ENCODE measurements at regions not wholly inside any gene's neighbourhood (a gene's known extent, or its start where the extent isn't known, plus 50 kb on each side); places are given as distances from the start of the nearest gene placed in this dataset.

- no peaks in the 10 kb centered on the region for H3K9me3 Mint-ChIP-seq
- H3K4me3 Mint-ChIP-seq: no peak overlapping the region
- no peak for ATAC-seq
- no peaks in the 10 kb centered on the region for H3K4me1 Mint-ChIP-seq (ENCODE audit: low read depth in 2 of 2)
- H3K27me3 Mint-ChIP-seq: peaks cover 0 to 7% of the 10 kb centered on the region in 2 donors
- no peaks in the 10 kb centered on the region for H3K36me3 Mint-ChIP-seq
- DNase-seq (ENCODE audit: low spot score): no peak
- no peak overlapping the region for H3K27ac Mint-ChIP-seq
Observed at GRCh38 chr10:44190541-44190940, 194.4 kb downstream of the CXCL12 start.

- no peak for DNase-seq (ENCODE audit: low spot score)
- ATAC-seq: peak in 1 of 2 donors; percentile 52
- no peaks in the 10 kb centered on the region for H3K4me1 Mint-ChIP-seq (ENCODE audit: low read depth in 2 of 2)
- H3K4me3 Mint-ChIP-seq: no peak overlapping the region
- H3K36me3 Mint-ChIP-seq: no peaks in the 10 kb centered on the region
- H3K27me3 Mint-ChIP-seq: peaks cover 0 to 11% of the 10 kb centered on the region in 2 donors
- H3K27ac Mint-ChIP-seq: no peak overlapping the region
- H3K9me3 Mint-ChIP-seq: no peaks in the 10 kb centered on the region
Observed at GRCh38 chr10:44186821-44187220, 198.1 kb downstream of the CXCL12 start.

- Mint-ChIP-seq H3K27me3 (peaks cover 0 to 11% of the 10 kb centered on the region in 2 donors), H3K4me3 (no peak overlapping the region), H3K27ac (no peak overlapping the region), H3K4me1 (ENCODE audit: low read depth in 2 of 2) (no peaks in the 10 kb centered on the region), H3K36me3 (no peaks in the 10 kb centered on the region), H3K9me3 (no peaks in the 10 kb centered on the region)
- no peak for ATAC-seq
- no peak for DNase-seq (ENCODE audit: low spot score)
Observed at GRCh38 chr10:44186150-44186549, 198.7 kb downstream of the CXCL12 start.

GRCh38 chr10:44185315-44185666 lies 199.6 kb downstream of the CXCL12 start:
- H3K36me3 Mint-ChIP-seq: no peaks in the 10 kb centered on the region
- DNase-seq (ENCODE audit: low spot score) (no peak), ATAC-seq (no peak)
- H3K27ac Mint-ChIP-seq: no peak overlapping the region
- H3K27me3 Mint-ChIP-seq: peaks cover 0 to 11% of the 10 kb centered on the region in 2 donors
- H3K9me3 Mint-ChIP-seq: no peaks in the 10 kb centered on the region
- no peaks in the 10 kb centered on the region for H3K4me1 Mint-ChIP-seq (ENCODE audit: low read depth in 2 of 2)
- H3K4me3 Mint-ChIP-seq: no peak overlapping the region

GRCh38 chr10:44184633-44185314 lies 200.1 kb downstream of the CXCL12 start:
- Mint-ChIP-seq H3K36me3 (no peaks in the 10 kb centered on the region), H3K9me3 (no peaks in the 10 kb centered on the region), H3K4me3 (no peak overlapping the region), H3K27ac (no peak overlapping the region), H3K27me3 (peaks cover 0 to 11% of the 10 kb centered on the region in 2 donors), H3K4me1 (ENCODE audit: low read depth in 2 of 2) (no peaks in the 10 kb centered on the region)
- ATAC-seq (peak in 1 of 2 donors; percentile 32), DNase-seq (ENCODE audit: low spot score) (no peak)

- ATAC-seq: no peak
- no peak overlapping the region for H3K4me3 Mint-ChIP-seq
- no peak for DNase-seq (ENCODE audit: low spot score)
- no peaks in the 10 kb centered on the region for H3K36me3 Mint-ChIP-seq
- no peak overlapping the region for H3K27ac Mint-ChIP-seq
- no peaks in the 10 kb centered on the region for H3K4me1 Mint-ChIP-seq (ENCODE audit: low read depth in 2 of 2)
- no peaks in the 10 kb centered on the region for H3K9me3 Mint-ChIP-seq
- peaks cover 0 to 11% of the 10 kb centered on the region in 2 donors for H3K27me3 Mint-ChIP-seq
Observed at GRCh38 chr10:44183667-44184632, 200.9 kb downstream of the CXCL12 start.

- no peaks in the 10 kb centered on the region for H3K4me1 Mint-ChIP-seq (ENCODE audit: low read depth in 2 of 2)
- no peaks in the 10 kb centered on the region for H3K9me3 Mint-ChIP-seq
- ATAC-seq (no peak), DNase-seq (ENCODE audit: low spot score) (no peak)
- H3K4me3 Mint-ChIP-seq: no peak overlapping the region
- no peaks in the 10 kb centered on the region for H3K36me3 Mint-ChIP-seq
- no peak overlapping the region for H3K27ac Mint-ChIP-seq
- H3K27me3 Mint-ChIP-seq: peaks cover 2 to 19% of the 10 kb centered on the region in 2 donors
Observed at GRCh38 chr10:44182909-44183308, 202.0 kb downstream of the CXCL12 start.

GRCh38 chr10:44180321-44181168 lies 204.4 kb downstream of the CXCL12 start:
- Mint-ChIP-seq H3K36me3 (no peaks in the 10 kb centered on the region), H3K9me3 (no peaks in the 10 kb centered on the region), H3K27me3 (peaks cover 2 to 27% of the 10 kb centered on the region in 2 donors), H3K4me3 (no peak overlapping the region), H3K4me1 (ENCODE audit: low read depth in 2 of 2) (no peaks in the 10 kb centered on the region), H3K27ac (no peak overlapping the region)
- no peak for DNase-seq (ENCODE audit: low spot score)
- no peak for ATAC-seq

GRCh38 chr10:44178856-44179255 lies 206.0 kb downstream of the CXCL12 start:
- H3K4me3 Mint-ChIP-seq: no peak overlapping the region
- ATAC-seq (no peak), DNase-seq (ENCODE audit: low spot score) (no peak)
- H3K4me1 Mint-ChIP-seq (ENCODE audit: low read depth in 2 of 2): no peaks in the 10 kb centered on the region
- no peak overlapping the region for H3K27ac Mint-ChIP-seq
- H3K27me3 Mint-ChIP-seq: peaks cover 2 to 15% of the 10 kb centered on the region in 2 donors
- H3K36me3 Mint-ChIP-seq: no peaks in the 10 kb centered on the region
- H3K9me3 Mint-ChIP-seq: no peaks in the 10 kb centered on the region

GRCh38 chr10:44178281-44178680 lies 206.6 kb downstream of the CXCL12 start:
- DNase-seq (ENCODE audit: low spot score) (no peak), ATAC-seq (no peak)
- H3K27ac Mint-ChIP-seq: no peak overlapping the region
- H3K4me3 Mint-ChIP-seq: no peak overlapping the region
- H3K9me3 Mint-ChIP-seq: no peaks in the 10 kb centered on the region
- no peaks in the 10 kb centered on the region for H3K4me1 Mint-ChIP-seq (ENCODE audit: low read depth in 2 of 2)
- peaks cover 2 to 15% of the 10 kb centered on the region in 2 donors for H3K27me3 Mint-ChIP-seq
- H3K36me3 Mint-ChIP-seq: no peaks in the 10 kb centered on the region

- DNase-seq (ENCODE audit: low spot score): no peak
- H3K4me3 Mint-ChIP-seq: no peak overlapping the region
- H3K27ac Mint-ChIP-seq: no peak overlapping the region
- H3K36me3 Mint-ChIP-seq: no peaks in the 10 kb centered on the region
- no peaks in the 10 kb centered on the region for H3K4me1 Mint-ChIP-seq (ENCODE audit: low read depth in 2 of 2)
- H3K27me3 Mint-ChIP-seq: peaks cover 2 to 15% of the 10 kb centered on the region in 2 donors
- H3K9me3 Mint-ChIP-seq: no peaks in the 10 kb centered on the region
- ATAC-seq: no peak
Observed at GRCh38 chr10:44177610-44178009, 207.3 kb downstream of the CXCL12 start.

GRCh38 chr10:44176311-44176710 lies 208.6 kb downstream of the CXCL12 start:
- Mint-ChIP-seq H3K4me3 (no peak overlapping the region), H3K4me1 (ENCODE audit: low read depth in 2 of 2) (no peaks in the 10 kb centered on the region), H3K27ac (no peak overlapping the region), H3K27me3 (peaks cover 2 to 15% of the 10 kb centered on the region in 2 donors), H3K36me3 (no peaks in the 10 kb centered on the region), H3K9me3 (no peaks in the 10 kb centered on the region)
- DNase-seq (ENCODE audit: low spot score): no peak
- no peak for ATAC-seq

GRCh38 chr10:44173608-44173894 lies 211.3 kb downstream of the CXCL12 start:
- no peaks in the 10 kb centered on the region for H3K9me3 Mint-ChIP-seq
- H3K36me3 Mint-ChIP-seq: no peaks in the 10 kb centered on the region
- ATAC-seq (no peak), DNase-seq (ENCODE audit: low spot score) (no peak)
- H3K4me1 Mint-ChIP-seq (ENCODE audit: low read depth in 2 of 2): no peaks in the 10 kb centered on the region
- H3K27me3 Mint-ChIP-seq: peaks cover 4 to 13% of the 10 kb centered on the region in 2 donors
- no peak overlapping the region for H3K4me3 Mint-ChIP-seq
- no peak overlapping the region for H3K27ac Mint-ChIP-seq

All from natural killer cell treated with Interleukin-12 subunit alpha and Interleukin-12 subunit beta and Interleukin-15 and Interleukin-18, amount 100 ng/mL, for 72 hours (primary cell).